NB4 (cell line): ENCODE measurements at regions not wholly inside any gene's neighbourhood (a gene's known extent, or its start where the extent isn't known, plus 50 kb on each side); places are given as distances from the start of the nearest gene placed in this dataset.

ENCODE experiments used
- CTCF ChIP-seq: IDR thresholded peaks from one replicate; pipeline ENCODE4 v1.5.1; 2012; ENCODE audit warnings: low read depth, low read length
- POLR2A ChIP-seq: IDR thresholded peaks from 2 replicates; pipeline ENCODE4 v1.6.1; 2011; ENCODE audit warnings: mild to moderate bottlenecking; ENCODE audit not compliant: insufficient read length; ENCODE audit errors: extremely low read depth
- TF ChIP-seq, protein P1 (sequence below): IDR thresholded peaks from 2 replicates; pipeline ENCODE4 v1.6.1; 2011; ENCODE audit warnings: low read depth, low read length

DNA sequence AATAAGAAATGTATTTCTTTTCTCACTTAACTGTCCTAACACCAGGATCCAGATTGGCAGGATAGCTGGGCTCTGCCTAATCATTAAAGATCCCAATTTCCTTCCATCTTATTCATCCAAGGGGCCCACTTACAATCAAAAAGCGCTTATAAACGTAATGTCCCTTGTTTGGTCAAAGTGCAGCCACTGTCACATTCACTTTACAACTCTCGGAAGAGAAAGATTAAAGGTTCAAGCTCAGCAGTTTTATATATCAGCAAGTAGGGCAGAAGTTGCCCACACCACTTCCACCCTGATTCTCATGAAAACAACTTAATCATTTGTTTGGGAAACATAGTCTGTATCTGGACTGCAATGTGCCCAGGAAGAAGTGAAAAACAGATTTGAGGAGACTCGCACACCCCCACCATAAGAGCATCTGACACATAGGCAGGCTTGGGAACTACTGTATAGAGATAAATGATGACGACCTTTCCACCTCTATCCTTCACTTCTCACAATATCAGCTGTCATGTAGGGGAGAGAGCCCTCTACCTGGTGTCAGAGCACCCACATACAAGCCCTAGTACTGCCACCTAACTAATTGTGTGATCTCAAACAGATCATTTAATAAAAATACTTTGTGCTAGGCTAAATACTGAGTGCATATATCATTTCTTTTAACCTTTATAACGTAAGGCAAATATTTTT, 80.8 kb downstream of the CAPZA3 start:
- TF ChIP-seq CTCF (no peak), POLR2A (no peak)
- TF ChIP-seq, protein P1, sequence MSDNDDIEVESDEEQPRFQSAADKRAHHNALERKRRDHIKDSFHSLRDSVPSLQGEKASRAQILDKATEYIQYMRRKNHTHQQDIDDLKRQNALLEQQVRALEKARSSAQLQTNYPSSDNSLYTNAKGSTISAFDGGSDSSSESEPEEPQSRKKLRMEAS, result no peak
